K562 (cell line): ENCODE measurements at regions not wholly inside any gene's neighbourhood (a gene's known extent, or its start where the extent isn't known, plus 50 kb on each side); places are given as distances from the start of the nearest gene placed in this dataset.
A peak's percentile ranks its signal among the peaks of the same experiment; 100 is the strongest.

Source experiments
- BCOR ChIP-seq: fragments of 450-650 bp; IDR thresholded peaks from 2 replicates; pipeline ENCODE4 v1.6.1; 2016
- CBFA2T2 ChIP-seq: fragments of 450-650 bp; conservative IDR thresholded peaks from 2 replicates; pipeline ENCODE4 v1.6.1; 2017; ENCODE audit warnings: mild to moderate bottlenecking
- CBFA2T3 ChIP-seq: fragments of 450-650 bp; IDR thresholded peaks from 2 replicates; pipeline ENCODE4 v1.6.1; 2017
- EP400 ChIP-seq: fragments of 450-650 bp; IDR thresholded peaks from 2 replicates; pipeline ENCODE4 v1.6.1; 2017; ENCODE audit warnings: antibody characterized with exemption, mild to moderate bottlenecking, moderate library complexity
- FIP1L1 ChIP-seq: fragments of 200-400 bp; formaldehyde crosslinking; IDR thresholded peaks from 2 replicates; pipeline ENCODE4 v1.6.1; 2018; ENCODE audit warnings: mild to moderate bottlenecking, low read depth, low read length; ENCODE audit not compliant: poor library complexity, severe bottlenecking
- FOXM1 ChIP-seq, 2 experiments: fragments of 450-650 bp in 1 of 2; sonication (generic) in 1 of 2; formaldehyde crosslinking in 1 of 2; IDR thresholded peaks; 2 replicates each; pipeline versions ENCODE4 v1.6.1 to v1.9.0; 2017 to 2022; ENCODE audit warnings: low read depth in 2 of 2, mild to moderate bottlenecking in 2 of 2, missing genetic modification reagents in 1 of 2, moderate library complexity in 1 of 2
- GABPB1 ChIP-seq: sonication (generic); formaldehyde crosslinking; IDR thresholded peaks from 2 replicates; pipeline ENCODE4 v1.8.0; 2022; ENCODE audit warnings: mild to moderate bottlenecking, missing genetic modification reagents
- JUNB ChIP-seq: fragments of 450-650 bp; formaldehyde crosslinking; conservative IDR thresholded peaks from 2 replicates; pipeline ENCODE4 v1.4.0; 2020; ENCODE audit warnings: mild to moderate bottlenecking
- MIER1 ChIP-seq: fragments of 450-650 bp; IDR thresholded peaks from 2 replicates; pipeline ENCODE4 v1.6.1; 2016; ENCODE audit warnings: antibody characterized with exemption, mild to moderate bottlenecking, low read depth
- MYC ChIP-seq, 2 experiments: fragments of 250-450 bp in 1 of 2; sonication (Bioruptor Pico) in 1 of 2; IDR thresholded peaks; 2 replicates each; pipeline versions ENCODE4 v1.5.1 to v1.6.1; 2012 to 2021; ENCODE audit warnings: low read depth in 2 of 2, borderline replicate concordance in 1 of 2, improper control_type of control experiment in 1 of 2, low read length in 1 of 2, mild to moderate bottlenecking in 1 of 2, moderate library complexity in 1 of 2
- NEUROD1 ChIP-seq: fragments of 150-350 bp; IDR thresholded peaks from 2 replicates; pipeline ENCODE4 v1.6.1; 2014; ENCODE audit warnings: borderline replicate concordance, low read length, low read depth; ENCODE audit not compliant: partially characterized antibody
- PTRF ChIP-seq: fragments of 450-650 bp; IDR thresholded peaks from 2 replicates; pipeline ENCODE4 v1.6.1; 2016; ENCODE audit warnings: mild to moderate bottlenecking, missing genetic modification characterization, missing compliant biosample characterization
- TAL1 ChIP-seq: fragments of 450-650 bp; IDR thresholded peaks from 2 replicates; pipeline ENCODE4 v1.6.1; 2016; ENCODE audit warnings: mild to moderate bottlenecking
- TBL1XR1 ChIP-seq, 2 experiments: IDR thresholded peaks; 2 replicates each; pipeline ENCODE4 v1.6.1; 2012; ENCODE audit warnings: improper control_type of control experiment in 2 of 2, low read length in 2 of 2, mild to moderate bottlenecking in 1 of 2
- TBP ChIP-seq: optimal IDR thresholded peaks from 2 replicates; pipeline ENCODE3; 2011; ENCODE audit warnings: low read depth, low read length, improper control_type of control experiment
- TFE3 ChIP-seq: fragments of 450-650 bp; formaldehyde crosslinking; IDR thresholded peaks from 2 replicates; pipeline ENCODE4 v1.4.0; 2020; ENCODE audit warnings: mild to moderate bottlenecking, mixed read lengths
- ZEB2 ChIP-seq: fragments of 450-650 bp; IDR thresholded peaks from 2 replicates; pipeline ENCODE4 v1.6.1; 2016
- ZNF184 ChIP-seq: sonication (generic); formaldehyde crosslinking; IDR thresholded peaks from 2 replicates; pipeline ENCODE4 v1.5.0; 2020; ENCODE audit warnings: missing genetic modification reagents
- ZNF324 ChIP-seq: fragments of 250-450 bp; sonication (Bioruptor Pico); IDR thresholded peaks from 2 replicates; pipeline ENCODE4 v1.4.0; 2020; ENCODE audit warnings: mild to moderate bottlenecking
- ZNF354B ChIP-seq: fragments of 250-450 bp; sonication (Bioruptor Pico); IDR thresholded peaks from 2 replicates; pipeline ENCODE4 v1.4.0; 2020
- ZNF639 ChIP-seq, 2 experiments: fragments of 200-800 bp in 1 of 2; sonication (Bioruptor generic) in 1 of 2; sonication (generic) in 1 of 2; formaldehyde crosslinking in 1 of 2; IDR thresholded peaks in 1 of 2; conservative IDR thresholded peaks in 1 of 2; 2 replicates each; pipeline versions ENCODE4 v1.5.0 to v1.6.1; 2016 to 2020; ENCODE audit warnings: missing compliant biosample characterization in 1 of 2, missing genetic modification characterization in 1 of 2, missing genetic modification reagents in 1 of 2
- ZNF740 ChIP-seq, 3 experiments: fragments of 200-800 bp in 1 of 3; sonication (Bioruptor generic) in 1 of 3; sonication (generic) in 1 of 3; formaldehyde crosslinking in 1 of 3; IDR thresholded peaks; 2 replicates each; pipeline versions ENCODE4 v1.6.1 to v1.8.0; 2016 to 2022; ENCODE audit warnings: mild to moderate bottlenecking in 2 of 3, missing compliant biosample characterization in 2 of 3, missing genetic modification characterization in 2 of 3, missing genetic modification reagents in 1 of 3

GRCh38 chr11:86134580-86135318 is 65.9 kb upstream of the PICALM start (continued):
- TF ChIP-seq JUNB (CRISPR knock-in tag) (no peak), TBL1XR1 (IDR thresholded peaks at IDR 0.05; ENCODE audit: low read length in 2 of 2) (peak; percentile 62 to 77; a peak in 3 of 4 replicates), ZNF324 (CRISPR knock-in tag) (no peak), EP400 (no peak), CBFA2T2 (peak; percentile 82), ZNF354B (CRISPR knock-in tag) (no peak), TBP (peak; percentile 45), NEUROD1 (peak; percentile 34), TAL1 (peak; percentile 80), BCOR (no peak), MIER1 (no peak), ZNF184 (CRISPR knock-in tag) (no peak), ZNF740 (CRISPR knock-in tag; IDR thresholded peaks at IDR 0.05) (no peak), ZNF740 (tag; IDR thresholded peaks at IDR 0.05) (no peak), ZNF639 (CRISPR knock-in tag; conservative IDR thresholded peaks at IDR 0.05 in 1 of 2, IDR thresholded peaks at IDR 0.05 in 1 of 2) (peak in 1 of 2 experiments; percentile 77; a peak in 2 of 4 replicates), FOXM1 (IDR thresholded peaks at IDR 0.05; ENCODE audit: low read depth) (peak; percentile 66), FOXM1 (CRISPR knock-in tag; IDR thresholded peaks at IDR 0.05; ENCODE audit: low read depth) (no peak), FIP1L1 (no peak), TFE3 (no peak), MYC (IDR thresholded peaks at IDR 0.05; ENCODE audit: low read depth, low read length) (peak; percentile 25; the same call in 1 of the 2 replicates), MYC (CRISPR knock-in tag; IDR thresholded peaks at IDR 0.05; ENCODE audit: borderline replicate concordance, low read depth) (no peak), GABPB1 (CRISPR knock-in tag) (no peak), ZEB2 (peak; percentile 43), CBFA2T3 (peak; percentile 92), PTRF (tag) (no peak)
